Stimulated activated naive B cell treated with anti-CD40 and anti-IgM and Interleukin-4, amounts not matched to agents 10 μg/mL and 1 μg/mL and 100 μg/mL, for 72 hours (primary cell): ENCODE measurements at regions not wholly inside any gene's neighbourhood (a gene's known extent, or its start where the extent isn't known, plus 50 kb on each side); places are given as distances from the start of the nearest gene placed in this dataset.
"Not testable (repeated sequence)": the region's sequence is repeated elsewhere in the genome, so short reads cannot be mapped to it uniquely, and the experiment has no call there.

Source experiments
- ATAC-seq, 2 donors: fragments of 150-1000 bp; cut with Tn5 transposase; replicated peaks; 2 replicates each; pipeline ENCODE4 v1.10.0; 2021; ENCODE audit warnings: moderate library complexity in 1 of 2
- DNase-seq: peaks from one replicate; pipeline ENCODE4 v3.0.0; 2021
- H3K27ac Mint-ChIP-seq: one replicate; pipeline ENCODE4 v1.8.0; 2022; ENCODE audit warnings: mild to moderate bottlenecking, mixed read lengths
- H3K27me3 Mint-ChIP-seq, 2 donors: one replicate each; pipeline ENCODE4 v1.8.0; 2022; ENCODE audit warnings: mixed read lengths in 2 of 2
- H3K36me3 Mint-ChIP-seq, 2 donors: one replicate each; pipeline ENCODE4 v1.8.0; 2022; ENCODE audit warnings: mixed read lengths in 2 of 2, mild to moderate bottlenecking in 1 of 2
- H3K4me1 Mint-ChIP-seq, 2 donors: one replicate each; pipeline ENCODE4 v1.8.0; 2022; ENCODE audit warnings: mixed read lengths in 2 of 2, mild to moderate bottlenecking in 1 of 2
- H3K4me3 Mint-ChIP-seq, 2 donors: one replicate each; pipeline ENCODE4 v1.8.0; 2022; ENCODE audit warnings: mild to moderate bottlenecking in 2 of 2, mixed read lengths in 2 of 2, moderate library complexity in 1 of 2
- H3K9me3 Mint-ChIP-seq, 2 donors: one replicate each; pipeline ENCODE4 v1.8.0; 2022; ENCODE audit warnings: mixed read lengths in 2 of 2, mild to moderate bottlenecking in 1 of 2

DNA sequence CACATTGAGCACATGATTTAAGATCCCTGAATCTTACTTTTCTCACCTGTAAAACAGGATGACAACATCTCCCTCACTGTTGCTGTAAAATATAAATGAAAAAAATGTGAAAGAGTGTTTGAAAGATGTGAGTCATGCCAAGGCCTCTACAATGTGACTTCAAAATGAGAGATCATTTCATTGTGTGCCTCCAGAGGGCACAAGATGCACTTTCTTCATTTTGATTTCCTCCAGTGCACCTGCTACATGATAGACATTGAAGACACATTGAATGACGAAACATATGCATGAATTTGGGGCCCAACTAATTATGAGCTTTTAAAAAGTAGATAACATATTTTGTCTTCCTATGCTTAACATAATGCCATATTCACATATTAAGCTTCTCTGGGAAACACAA lies 170.3 kb downstream of the MOBP start:
- peaks cover 6 to 8% of the 10 kb centered on the region in 2 donors for H3K27me3 Mint-ChIP-seq
- DNase-seq (no peak), ATAC-seq (peak in 1 of 2 donors; percentile 48)
- H3K36me3 Mint-ChIP-seq = peaks cover 0 to 3% of the 10 kb centered on the region in 2 donors
- H3K9me3 Mint-ChIP-seq = peaks cover 0 to 4% of the 10 kb centered on the region in 2 donors
- H3K27ac Mint-ChIP-seq = no peak overlapping the region
- H3K4me1 Mint-ChIP-seq = peaks cover 4 to 16% of the 10 kb centered on the region in 2 donors
- no peak overlapping the region for H3K4me3 Mint-ChIP-seq

DNA sequence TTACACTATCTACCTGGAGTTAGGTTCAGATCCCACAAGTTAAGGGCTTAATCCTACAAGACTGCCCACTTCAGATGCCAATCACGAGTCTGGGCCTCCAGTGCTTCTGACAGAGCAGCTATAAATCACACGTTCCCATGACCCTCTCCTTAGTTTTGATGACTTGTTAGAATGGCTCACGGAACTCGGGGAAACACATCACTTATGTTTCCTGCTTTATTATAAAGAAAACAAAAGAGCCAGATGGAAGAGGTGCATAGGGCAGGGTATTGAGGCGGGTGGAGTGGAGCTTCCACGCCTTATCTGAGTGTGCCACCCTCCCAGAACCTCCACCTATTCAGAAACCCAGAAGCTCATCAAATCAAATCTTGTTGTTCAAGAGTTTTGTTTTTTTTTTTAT lies 170.8 kb downstream of the MOBP start:
- Mint-ChIP-seq H3K27me3 (peaks cover 6 to 8% of the 10 kb centered on the region in 2 donors), H3K9me3 (peaks cover 0 to 4% of the 10 kb centered on the region in 2 donors), H3K4me1 (peaks cover 4 to 16% of the 10 kb centered on the region in 2 donors), H3K4me3 (no peak overlapping the region), H3K27ac (no peak overlapping the region), H3K36me3 (peaks cover 0 to 3% of the 10 kb centered on the region in 2 donors)
- ATAC-seq (no peak), DNase-seq (no peak)

- Mint-ChIP-seq H3K27me3 (peaks cover 6 to 8% of the 10 kb centered on the region in 2 donors), H3K36me3 (peaks cover 0 to 3% of the 10 kb centered on the region in 2 donors), H3K27ac (no peak overlapping the region), H3K4me3 (no peak overlapping the region), H3K9me3 (peaks cover 0 to 3% of the 10 kb centered on the region in 2 donors), H3K4me1 (peaks cover 4 to 16% of the 10 kb centered on the region in 2 donors)
- ATAC-seq = peak; percentile 76 to 80
- no peak for DNase-seq
Measured at GRCh38 chr3:39639344-39640236, 169.8 kb upstream of the MYRIP start.

DNA sequence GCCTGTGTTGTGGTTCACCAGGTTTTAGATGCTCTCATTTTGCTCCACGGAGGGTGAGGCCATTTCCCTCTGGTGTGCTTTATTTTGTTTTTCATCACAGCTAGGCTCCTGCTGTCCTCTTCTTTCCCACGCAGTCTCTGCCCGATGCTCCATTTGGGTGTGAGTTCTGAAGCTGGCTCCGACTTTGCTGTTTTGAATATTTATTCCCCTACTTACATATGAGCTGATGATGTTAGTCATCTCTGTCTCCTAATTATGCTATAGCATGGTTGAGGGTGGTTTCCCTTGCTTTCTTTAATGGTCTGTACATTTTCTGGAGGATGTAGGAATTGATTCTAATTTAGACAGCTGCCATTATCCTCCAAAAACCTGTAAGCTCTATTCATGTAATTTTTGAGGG lies 168.1 kb upstream of the MYRIP start:
- H3K27ac Mint-ChIP-seq = no peak overlapping the region
- H3K27me3 Mint-ChIP-seq = peaks cover 6 to 8% of the 10 kb centered on the region in 2 donors
- peaks cover 0 to 3% of the 10 kb centered on the region in 2 donors for H3K36me3 Mint-ChIP-seq
- ATAC-seq (peak in 1 of 2 donors; percentile 53), DNase-seq (no peak)
- H3K4me1 Mint-ChIP-seq = peaks cover 4 to 16% of the 10 kb centered on the region in 2 donors
- H3K9me3 Mint-ChIP-seq = no peaks in the 10 kb centered on the region
- H3K4me3 Mint-ChIP-seq = no peak overlapping the region

DNA sequence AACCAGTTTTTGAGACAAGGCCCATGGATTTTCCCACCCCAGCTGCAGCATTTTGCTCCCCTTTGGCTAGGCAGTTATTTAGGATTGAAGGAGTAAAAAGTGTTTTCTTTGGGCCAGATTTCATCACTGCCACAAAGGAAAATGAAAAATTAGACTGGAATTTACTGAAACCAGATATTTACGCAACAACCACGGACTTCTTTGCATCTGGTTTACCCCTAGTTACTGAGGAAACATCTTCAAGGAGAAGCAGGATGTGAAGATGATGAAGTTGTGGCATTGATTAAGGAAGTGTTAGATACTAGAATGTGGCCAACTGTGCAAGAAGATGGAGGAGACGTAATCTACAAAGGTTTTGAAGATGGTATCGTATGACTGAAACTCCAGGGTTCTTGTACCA lies 165.2 kb upstream of the MYRIP start:
- no peak for DNase-seq

GRCh38 chr3:39651256-39651655 lies 158.2 kb upstream of the MYRIP start:
- H3K36me3 Mint-ChIP-seq, H3K9me3 Mint-ChIP-seq, H3K27ac Mint-ChIP-seq, H3K27me3 Mint-ChIP-seq, DNase-seq, ATAC-seq, H3K4me1 Mint-ChIP-seq, H3K4me3 Mint-ChIP-seq: not testable (repeated sequence)

More for the DNA sequence above, 165.2 kb upstream of the MYRIP start:
- no peak for ATAC-seq
- Mint-ChIP-seq H3K4me1 (peaks cover 4 to 14% of the 10 kb centered on the region in 2 donors), H3K4me3 (no peak overlapping the region), H3K27me3 (peaks cover 6 to 8% of the 10 kb centered on the region in 2 donors), H3K36me3 (peaks cover 0 to 3% of the 10 kb centered on the region in 2 donors), H3K27ac (no peak overlapping the region), H3K9me3 (no peaks in the 10 kb centered on the region)

DNA sequence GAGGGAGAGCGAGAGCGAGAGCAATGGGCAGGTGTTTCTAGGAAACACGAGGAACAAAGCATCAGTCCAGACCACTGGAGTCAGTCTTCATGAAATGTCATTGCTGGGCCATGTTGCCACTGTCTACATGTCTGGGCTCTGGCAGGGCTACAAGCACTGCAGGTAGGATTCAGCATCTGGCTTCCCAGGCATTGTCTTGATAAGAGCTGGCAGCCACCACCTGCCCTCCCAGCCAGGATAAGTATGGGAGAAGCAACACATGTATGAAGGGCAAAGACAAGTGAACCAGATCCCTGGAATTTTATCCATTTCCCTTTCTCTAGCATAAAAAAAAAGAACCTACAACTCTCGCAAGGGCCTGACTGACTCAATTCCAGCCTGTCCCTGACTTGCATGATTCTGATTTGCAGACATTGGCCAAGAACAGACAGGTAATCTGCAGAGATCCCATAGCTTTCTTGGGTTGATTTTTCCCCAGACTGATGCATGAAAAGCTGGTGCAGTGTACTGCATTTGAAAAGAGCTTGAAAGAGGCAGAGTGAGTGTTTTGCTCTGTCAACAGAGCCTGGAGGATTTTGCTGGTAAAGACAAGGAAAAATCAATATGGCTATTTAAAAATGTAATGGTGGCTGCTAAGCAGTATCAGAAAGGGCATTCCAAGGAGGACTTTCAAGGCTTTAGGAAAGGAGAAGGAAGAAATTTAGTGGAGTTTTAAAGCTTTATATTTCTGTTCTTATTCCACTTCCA lies 157.2 kb upstream of the MYRIP start:
- Mint-ChIP-seq H3K36me3 (no peaks in the 10 kb centered on the region), H3K4me3 (no peak overlapping the region), H3K27me3 (no peaks in the 10 kb centered on the region), H3K4me1 (no peaks in the 10 kb centered on the region), H3K9me3 (peaks cover 0 to 4% of the 10 kb centered on the region in 2 donors), H3K27ac (no peak overlapping the region)
- no peak for DNase-seq
- ATAC-seq = no peak

- H3K4me3 Mint-ChIP-seq, H3K27me3 Mint-ChIP-seq: not testable (repeated sequence)
Measured at GRCh38 chr3:39655718-39656117, 153.7 kb upstream of the MYRIP start.

GRCh38 chr3:39657075-39657474 lies 152.3 kb upstream of the MYRIP start:
- no peak for ATAC-seq
- no peaks in the 10 kb centered on the region for H3K4me1 Mint-ChIP-seq

More at GRCh38 chr3:39655718-39656117, 153.7 kb upstream of the MYRIP start:
- not testable (repeated sequence) for H3K9me3 Mint-ChIP-seq, H3K4me1 Mint-ChIP-seq, H3K36me3 Mint-ChIP-seq, H3K27ac Mint-ChIP-seq, DNase-seq, ATAC-seq

GRCh38 chr3:39657775-39658174 lies 151.6 kb upstream of the MYRIP start:
- Mint-ChIP-seq H3K27ac (no peak overlapping the region), H3K27me3 (no peaks in the 10 kb centered on the region), H3K9me3 (peaks cover 0 to 2% of the 10 kb centered on the region in 2 donors), H3K4me3 (no peak overlapping the region), H3K4me1 (no peaks in the 10 kb centered on the region), H3K36me3 (no peaks in the 10 kb centered on the region)
- ATAC-seq (no peak), DNase-seq (no peak)

More at GRCh38 chr3:39657075-39657474, 152.3 kb upstream of the MYRIP start:
- Mint-ChIP-seq H3K27me3 (no peaks in the 10 kb centered on the region), H3K36me3 (no peaks in the 10 kb centered on the region), H3K9me3 (peaks cover 0 to 2% of the 10 kb centered on the region in 2 donors), H3K27ac (no peak overlapping the region), H3K4me3 (no peak overlapping the region)
- DNase-seq = no peak

DNA sequence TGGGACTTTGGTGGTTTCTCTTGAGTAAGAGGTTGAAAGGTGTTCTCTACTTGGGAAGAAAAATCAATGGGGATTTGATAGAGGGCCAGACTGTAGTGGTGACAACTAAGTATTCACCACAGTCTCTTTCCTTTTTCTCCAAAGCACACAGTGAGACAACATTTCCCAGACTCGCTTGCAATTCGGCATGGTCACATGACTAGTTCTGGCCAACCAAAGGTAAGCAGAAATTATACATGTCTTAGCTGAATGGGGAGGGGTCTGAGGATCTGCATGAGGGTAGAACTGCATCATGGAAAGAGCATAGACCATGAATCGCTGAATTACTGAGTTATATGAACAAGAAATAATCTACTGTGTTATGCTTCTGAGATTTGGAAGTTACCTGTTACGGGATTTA lies 144.5 kb upstream of the MYRIP start:
- H3K36me3 Mint-ChIP-seq = no peaks in the 10 kb centered on the region
- H3K4me1 Mint-ChIP-seq = no peaks in the 10 kb centered on the region
- no peak overlapping the region for H3K4me3 Mint-ChIP-seq
- H3K27ac Mint-ChIP-seq = no peak overlapping the region
- no peak for DNase-seq
- peaks cover 5 to 11% of the 10 kb centered on the region in 2 donors for H3K27me3 Mint-ChIP-seq
- peaks cover 0 to 4% of the 10 kb centered on the region in 2 donors for H3K9me3 Mint-ChIP-seq
- no peak for ATAC-seq

DNA sequence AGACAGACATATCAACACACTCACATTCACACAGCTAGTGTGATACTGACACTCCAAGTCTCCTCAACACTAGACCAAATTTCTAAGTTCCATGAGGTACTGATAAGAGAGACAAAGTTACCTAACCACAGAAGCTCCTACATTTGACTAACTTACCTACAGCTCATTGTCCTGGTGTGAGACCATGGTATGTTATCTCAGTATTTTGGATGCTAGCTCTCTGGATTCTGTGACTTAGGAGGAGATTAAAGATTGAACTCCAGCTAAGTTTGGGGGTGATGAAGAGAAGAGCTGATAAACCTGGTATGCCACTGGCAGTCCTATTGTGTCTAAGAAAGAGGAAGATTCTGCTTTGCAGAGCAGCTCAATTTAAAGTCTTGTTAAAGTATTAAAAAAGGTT lies 144.0 kb upstream of the MYRIP start:
- Mint-ChIP-seq H3K27ac (no peak overlapping the region), H3K27me3 (peaks cover 5 to 11% of the 10 kb centered on the region in 2 donors), H3K4me1 (no peaks in the 10 kb centered on the region), H3K4me3 (no peak overlapping the region), H3K9me3 (peaks cover 0 to 4% of the 10 kb centered on the region in 2 donors), H3K36me3 (no peaks in the 10 kb centered on the region)
- no peak for ATAC-seq
- DNase-seq = no peak

DNA sequence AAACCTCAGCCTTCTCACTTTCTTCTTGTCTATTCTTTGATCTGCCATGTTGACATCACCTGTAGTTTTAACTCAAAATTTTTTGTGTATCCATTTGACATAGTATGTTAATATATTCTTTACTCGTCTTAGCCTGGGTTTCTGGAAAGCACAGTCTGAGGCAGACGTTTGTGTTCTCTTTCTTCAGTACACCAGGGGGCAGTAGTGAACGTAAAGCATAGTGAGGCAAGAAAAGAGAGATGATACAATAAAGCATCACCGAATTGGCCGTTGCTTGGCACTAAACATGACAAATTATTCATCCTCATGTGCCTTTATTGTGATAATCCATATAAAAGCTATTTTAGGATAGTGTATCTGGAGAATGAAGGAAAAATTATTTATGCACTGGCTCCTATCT lies 141.0 kb upstream of the MYRIP start:
- DNase-seq = no peak
- ATAC-seq = peak; percentile 54 to 63
- peaks cover 11% of the 10 kb centered on the region in 2 donors for H3K27me3 Mint-ChIP-seq
- no peaks in the 10 kb centered on the region for H3K36me3 Mint-ChIP-seq
- H3K27ac Mint-ChIP-seq = no peak overlapping the region
- no peak overlapping the region for H3K4me3 Mint-ChIP-seq
- no peaks in the 10 kb centered on the region for H3K4me1 Mint-ChIP-seq
- peaks cover 0 to 4% of the 10 kb centered on the region in 2 donors for H3K9me3 Mint-ChIP-seq

GRCh38 chr3:39671116-39671515 lies 138.3 kb upstream of the MYRIP start:
- Mint-ChIP-seq H3K27me3 (peaks cover 6 to 11% of the 10 kb centered on the region in 2 donors), H3K4me3 (no peak overlapping the region), H3K36me3 (no peaks in the 10 kb centered on the region), H3K4me1 (no peaks in the 10 kb centered on the region), H3K9me3 (no peaks in the 10 kb centered on the region), H3K27ac (no peak overlapping the region)
- ATAC-seq (no peak), DNase-seq (no peak)
